ENCODE measurements at regions not wholly inside any gene's neighbourhood (a gene's known extent, or its start where the extent isn't known, plus 50 kb on each side); places are given as distances from the start of the nearest gene placed in this dataset.
A peak's percentile ranks its signal among the peaks of the same experiment; 100 is the strongest.

DNA sequence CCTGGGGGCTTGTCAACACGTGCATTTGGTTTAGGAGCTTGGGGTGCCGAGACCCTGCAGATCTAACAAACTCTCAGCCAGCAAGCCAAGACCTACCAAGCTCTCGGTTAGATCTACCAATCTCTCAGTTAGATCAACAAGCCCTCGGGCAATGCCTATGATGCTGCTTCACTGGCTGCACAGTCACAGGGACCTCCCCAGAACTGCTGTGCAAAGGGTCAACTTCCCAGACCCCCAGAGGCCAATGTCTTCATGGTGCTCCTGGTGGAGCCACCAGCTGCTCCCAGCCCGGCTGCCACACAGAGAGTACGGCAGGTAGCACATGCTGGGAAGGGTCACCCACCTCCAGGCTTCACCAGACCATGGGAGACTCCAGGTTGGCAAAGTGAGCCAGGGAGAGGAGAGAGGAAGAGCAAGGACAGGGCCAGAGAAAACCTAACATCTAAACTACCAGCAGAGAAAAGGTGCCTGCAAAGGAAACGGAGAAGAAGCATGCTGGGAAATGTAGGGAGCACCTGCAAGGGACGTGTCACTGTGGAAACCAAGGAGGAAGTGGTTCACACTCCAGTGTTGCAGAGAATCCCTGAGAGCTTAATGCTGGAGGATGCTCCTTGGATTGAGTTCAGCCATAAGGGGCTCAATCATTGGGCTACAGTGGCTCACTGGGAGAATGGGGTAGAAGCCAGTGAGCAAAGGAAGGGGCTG lies 51.5 kb upstream of the GDF10 start:
- Histone ChIP-seq H3K36me3 (replicated peaks in 1 of 2; ENCODE audit: control insufficient read depth in 1 of 2, insufficient read depth in 2 of 2, low read length in 2 of 2) (no peaks in the 10 kb centered on the region), H4K20me1 (ENCODE audit: insufficient read depth, low read length) (no peaks in the 10 kb centered on the region), H3K4me2 (replicated peaks; ENCODE audit: extremely low read depth, low read length, poor library complexity, severe bottlenecking) (no peak overlapping the region), H3K79me2 (ENCODE audit: insufficient read depth, low read length) (no peaks in the 10 kb centered on the region), H3K27ac (ENCODE audit: low read depth in 1 of 2, low read length in 2 of 2) (no peak overlapping the region), H3K9me3 (replicated peaks in 1 of 2; ENCODE audit: control insufficient read depth in 1 of 2, insufficient read depth in 1 of 2, low read length in 2 of 2) (no peaks in the 10 kb centered on the region), H3K27me3 (ENCODE audit: control insufficient read depth in 2 of 2, insufficient read depth in 2 of 2, low read length in 2 of 2) (no peaks in the 10 kb centered on the region), H3K4me3 (replicated peaks in 1 of 3; ENCODE audit: low read depth in 2 of 3, low read length in 3 of 3) (no peak overlapping the region), H2AFZ (ENCODE audit: insufficient read depth, low read depth, low read length, poor library complexity, severe bottlenecking) (no peak overlapping the region), H3K4me1 (ENCODE audit: control insufficient read depth in 1 of 2, insufficient read depth in 2 of 2, low read length in 2 of 2) (peaks cover 4 to 5% of the 10 kb centered on the region in 2 donors), H3K9ac (ENCODE audit: insufficient read depth, low read length, poor library complexity, severe bottlenecking) (no peak overlapping the region)
- H3K27ac Mint-ChIP-seq = no peak overlapping the region
- H3K27me3 Mint-ChIP-seq (ENCODE audit: low read depth in 3 of 3) = peaks cover 1 to 12% (median 8%) of the 10 kb centered on the region in 3 donors
- TF ChIP-seq CTCF (IDR thresholded peaks at IDR 0.05) = no peak
- peak overlapping the region in 1 of 2 donors; percentile 63 for H3K4me3 Mint-ChIP-seq
- DNase-seq = no peak
- H3K9me3 Mint-ChIP-seq = no peaks in the 10 kb centered on the region
- intact Hi-C loops (cut with micrococcal nuclease) = no loop called here
- WGBS (ENCODE audit: insufficient coverage) = 77% methylated on average over 6 of the region's 8 CpGs
- peaks cover 0 to 2% of the 10 kb centered on the region in 2 donors for H3K36me3 Mint-ChIP-seq
- H3K4me1 Mint-ChIP-seq = peaks cover 12% of the 10 kb centered on the region

DNA sequence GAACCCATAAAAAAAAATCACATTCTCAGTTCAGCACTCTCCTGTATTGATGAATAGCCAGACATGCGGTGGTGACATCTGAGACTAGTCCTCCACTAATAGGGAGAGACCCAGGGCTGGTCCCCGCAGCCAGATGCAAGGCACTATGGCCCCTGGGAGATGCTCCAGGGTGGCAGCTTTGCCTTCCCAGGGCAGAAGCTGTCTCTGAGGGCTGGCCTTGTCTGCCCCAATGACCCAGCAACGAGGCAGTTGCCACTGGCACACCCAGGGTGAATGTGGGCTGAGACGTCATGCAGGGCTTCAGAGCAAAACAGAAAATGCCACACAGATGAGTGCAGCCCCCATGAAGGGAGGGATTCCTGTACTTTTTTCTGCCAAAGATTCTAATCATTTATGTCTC lies 50.1 kb upstream of the GDF10 start:
- intact Hi-C loops (cut with micrococcal nuclease) = no loop called here
- Mint-ChIP-seq H3K9me3 (no peaks in the 10 kb centered on the region), H3K36me3 (peaks cover 3 to 6% of the 10 kb centered on the region in 2 donors), H3K4me1 (peaks cover 14% of the 10 kb centered on the region), H3K27me3 (ENCODE audit: low read depth in 3 of 3) (peaks cover 0 to 14% (median 10%) of the 10 kb centered on the region in 3 donors), H3K4me3 (no peak overlapping the region), H3K27ac (no peak overlapping the region)
- Histone ChIP-seq H3K27ac (ENCODE audit: low read depth in 1 of 2, low read length in 2 of 2) (no peak overlapping the region), H3K4me2 (replicated peaks; ENCODE audit: extremely low read depth, low read length, poor library complexity, severe bottlenecking) (no peak overlapping the region), H3K79me2 (ENCODE audit: insufficient read depth, low read length) (no peaks in the 10 kb centered on the region), H3K4me1 (ENCODE audit: control insufficient read depth in 1 of 2, insufficient read depth in 2 of 2, low read length in 2 of 2) (peaks cover 11 to 14% of the 10 kb centered on the region in 2 donors), H2AFZ (ENCODE audit: insufficient read depth, low read depth, low read length, poor library complexity, severe bottlenecking) (no peak overlapping the region), H3K9me3 (replicated peaks in 1 of 2; ENCODE audit: control insufficient read depth in 1 of 2, insufficient read depth in 1 of 2, low read length in 2 of 2) (no peaks in the 10 kb centered on the region), H4K20me1 (ENCODE audit: insufficient read depth, low read length) (no peaks in the 10 kb centered on the region), H3K9ac (ENCODE audit: insufficient read depth, low read length, poor library complexity, severe bottlenecking) (no peak overlapping the region), H3K36me3 (replicated peaks in 1 of 2; ENCODE audit: control insufficient read depth in 1 of 2, insufficient read depth in 2 of 2, low read length in 2 of 2) (no peaks in the 10 kb centered on the region), H3K27me3 (ENCODE audit: control insufficient read depth in 2 of 2, insufficient read depth in 2 of 2, low read length in 2 of 2) (no peaks in the 10 kb centered on the region), H3K4me3 (replicated peaks in 1 of 3; ENCODE audit: low read depth in 2 of 3, low read length in 3 of 3) (no peak overlapping the region)
- WGBS (ENCODE audit: insufficient coverage) = 100% methylated on average over 2 of the region's 4 CpGs
- no peak for DNase-seq
- TF ChIP-seq CTCF (IDR thresholded peaks at IDR 0.05) = no peak
